HEK293 (cell line): ENCODE measurements at regions not wholly inside any gene's neighbourhood (a gene's known extent, or its start where the extent isn't known, plus 50 kb on each side); places are given as distances from the start of the nearest gene placed in this dataset.

Experiments used
- CTCF ChIA-PET: fragments of 350-600 bp; formaldehyde crosslinking; extraction: SDS; loops from one replicate; lab custom pipeline; 2021; ENCODE audit warnings: antibody characterized with exemption; lab: Yijun Ruan, JAX
- POLR2A ChIA-PET: fragments of 300-600 bp; formaldehyde crosslinking; extraction: SDS; loops from one replicate; lab custom pipeline; 2020; ENCODE audit warnings: antibody characterized with exemption, inconsistent platforms; lab: Yijun Ruan, JAX
- H3K27ac ChIP-seq: fragments of 200-500 bp; sonication (Bioruptor generic); 2 replicates; pipeline ENCODE4 v1.5.1; 2014; ENCODE audit warnings: low read depth, low read length, control low read depth, inconsistent platforms; ENCODE audit errors: extremely low read depth
- H3K36me3 ChIP-seq, 2 experiments: fragments of 200-500 bp in 1 of 2; sonication (Bioruptor generic) in 1 of 2; 1 replicate in 1 of 2; 2 replicates in 1 of 2; pipeline ENCODE4 v1.5.1; 2014 to 2017; ENCODE audit warnings: inconsistent platforms in 2 of 2, low read length in 2 of 2; ENCODE audit not compliant: control insufficient read depth in 2 of 2, insufficient read depth in 1 of 2
- H3K4me1 ChIP-seq: fragments of 200-500 bp; sonication (Bioruptor generic); 2 replicates; pipeline ENCODE4 v1.5.1; 2014; ENCODE audit warnings: mild to moderate bottlenecking, low read length, inconsistent platforms; ENCODE audit not compliant: control insufficient read depth, insufficient read depth
- H3K4me3 ChIP-seq: 2 replicates; pipeline ENCODE4 v1.5.1; 2011; ENCODE audit warnings: low read depth, mild to moderate bottlenecking, control low read depth, low read length, moderate library complexity
- H3K9me3 ChIP-seq: fragments of 200-500 bp; sonication (Bioruptor generic); 2 replicates; pipeline ENCODE4 v1.5.1; 2014; ENCODE audit warnings: low read depth, low read length, inconsistent platforms; ENCODE audit not compliant: control insufficient read depth, insufficient read depth
- BCL6B ChIP-seq: fragments of 450-650 bp; formaldehyde crosslinking; IDR thresholded peaks from 2 replicates; pipeline ENCODE4 v1.5.1; 2017; ENCODE audit warnings: missing biosample characterization, missing genetic modification characterization
- GFI1B ChIP-seq: fragments of 450-650 bp; formaldehyde crosslinking; IDR thresholded peaks from 2 replicates; pipeline ENCODE4 v1.5.1; 2016; ENCODE audit warnings: missing biosample characterization, missing genetic modification characterization
- GLI4 ChIP-seq: fragments of 450-650 bp; formaldehyde crosslinking; IDR thresholded peaks from 2 replicates; pipeline ENCODE4 v1.5.1; 2016; ENCODE audit warnings: missing biosample characterization, missing genetic modification characterization
- HIC1 ChIP-seq: fragments of 450-650 bp; formaldehyde crosslinking; IDR thresholded peaks from 2 replicates; pipeline ENCODE4 v1.5.1; 2016; ENCODE audit warnings: missing biosample characterization, missing genetic modification characterization
- KLF1 ChIP-seq: fragments of 450-650 bp; formaldehyde crosslinking; IDR thresholded peaks from 2 replicates; pipeline ENCODE4 v1.5.1; 2016; ENCODE audit warnings: missing biosample characterization, missing genetic modification characterization
- KLF8 ChIP-seq: fragments of 450-650 bp; formaldehyde crosslinking; IDR thresholded peaks from 2 replicates; pipeline ENCODE4 v1.5.1; 2016; ENCODE audit warnings: missing biosample characterization, missing genetic modification characterization
- SP2 ChIP-seq: fragments of 450-650 bp; formaldehyde crosslinking; IDR thresholded peaks from 2 replicates; pipeline ENCODE4 v1.5.1; 2016; ENCODE audit warnings: missing biosample characterization, missing genetic modification characterization
- YY1 ChIP-seq: fragments of 450-650 bp; formaldehyde crosslinking; IDR thresholded peaks from 2 replicates; pipeline ENCODE4 v1.5.1; 2018; ENCODE audit warnings: missing biosample characterization, missing genetic modification characterization
- ZBTB20 ChIP-seq: fragments of 450-650 bp; formaldehyde crosslinking; IDR thresholded peaks from 2 replicates; pipeline ENCODE4 v1.5.1; 2016; ENCODE audit warnings: missing biosample characterization, missing genetic modification characterization
- ZBTB48 ChIP-seq: fragments of 450-650 bp; formaldehyde crosslinking; IDR thresholded peaks from 2 replicates; pipeline ENCODE4 v1.5.1; 2016; ENCODE audit warnings: missing biosample characterization, missing genetic modification characterization
- ZNF112 ChIP-seq: fragments of 450-650 bp; formaldehyde crosslinking; IDR thresholded peaks from 2 replicates; pipeline ENCODE4 v1.5.0; 2017; ENCODE audit warnings: missing biosample characterization, missing genetic modification characterization
- ZNF146 ChIP-seq: fragments of 450-650 bp; formaldehyde crosslinking; IDR thresholded peaks from 2 replicates; pipeline ENCODE4 v1.5.1; 2016; ENCODE audit warnings: missing biosample characterization, missing genetic modification characterization
- ZNF174 ChIP-seq: fragments of 450-650 bp; formaldehyde crosslinking; IDR thresholded peaks from 2 replicates; pipeline ENCODE4 v1.5.0; 2017; ENCODE audit warnings: missing biosample characterization, mild to moderate bottlenecking, missing genetic modification characterization
- ZNF19 ChIP-seq: fragments of 450-650 bp; formaldehyde crosslinking; IDR thresholded peaks from 2 replicates; pipeline ENCODE4; 2016; ENCODE audit warnings: missing biosample characterization, missing genetic modification characterization, low read depth
- ZNF202 ChIP-seq: fragments of 450-650 bp; formaldehyde crosslinking; IDR thresholded peaks from 2 replicates; pipeline ENCODE4 v1.5.1; 2016; ENCODE audit warnings: missing biosample characterization, missing genetic modification characterization, borderline replicate concordance
- ZNF223 ChIP-seq: fragments of 450-650 bp; formaldehyde crosslinking; IDR thresholded peaks from 2 replicates; pipeline ENCODE4 v1.5.1; 2016; ENCODE audit warnings: missing biosample characterization, missing genetic modification characterization
- ZNF280C ChIP-seq: fragments of 450-650 bp; formaldehyde crosslinking; IDR thresholded peaks from 2 replicates; pipeline ENCODE4 v1.5.1; 2016; ENCODE audit warnings: missing biosample characterization, missing genetic modification characterization
- ZNF302 ChIP-seq: fragments of 450-650 bp; formaldehyde crosslinking; IDR thresholded peaks from 2 replicates; pipeline ENCODE4 v1.5.1; 2016; ENCODE audit warnings: missing biosample characterization, missing genetic modification characterization, low read depth
- ZNF311 ChIP-seq: fragments of 450-650 bp; formaldehyde crosslinking; IDR thresholded peaks from 2 replicates; pipeline ENCODE4 v1.5.1; 2017; ENCODE audit warnings: missing biosample characterization, missing genetic modification characterization, borderline replicate concordance
- ZNF37A ChIP-seq: fragments of 450-650 bp; IDR thresholded peaks from 2 replicates; pipeline ENCODE4 v1.5.1; 2018; ENCODE audit warnings: missing biosample characterization, missing genetic modification characterization
- ZNF398 ChIP-seq: fragments of 450-650 bp; formaldehyde crosslinking; IDR thresholded peaks from 2 replicates; pipeline ENCODE4 v1.5.1; 2017; ENCODE audit warnings: missing biosample characterization, missing genetic modification characterization
- ZNF416 ChIP-seq: fragments of 450-650 bp; formaldehyde crosslinking; IDR thresholded peaks from 2 replicates; pipeline ENCODE4 v1.5.1; 2016; ENCODE audit warnings: missing biosample characterization, missing genetic modification characterization
- ZNF423 ChIP-seq: fragments of 450-650 bp; formaldehyde crosslinking; IDR thresholded peaks from 2 replicates; pipeline ENCODE4 v1.5.1; 2016; ENCODE audit warnings: missing biosample characterization, missing genetic modification characterization
- ZNF426 ChIP-seq: fragments of 450-650 bp; formaldehyde crosslinking; IDR thresholded peaks from 2 replicates; pipeline ENCODE4 v1.5.1; 2017; ENCODE audit warnings: missing biosample characterization, missing genetic modification characterization, mild to moderate bottlenecking, inconsistent platforms, moderate library complexity
- ZNF521 ChIP-seq: fragments of 450-650 bp; formaldehyde crosslinking; IDR thresholded peaks from 2 replicates; pipeline ENCODE4 v1.5.1; 2017; ENCODE audit warnings: missing biosample characterization, mild to moderate bottlenecking, missing genetic modification characterization
- ZNF664 ChIP-seq: fragments of 450-650 bp; formaldehyde crosslinking; IDR thresholded peaks from 2 replicates; pipeline ENCODE4 v1.5.1; 2016; ENCODE audit warnings: missing biosample characterization, missing genetic modification characterization
- ZNF677 ChIP-seq: fragments of 450-650 bp; IDR thresholded peaks from 2 replicates; pipeline ENCODE4 v1.5.0; 2018; ENCODE audit warnings: missing biosample characterization, mild to moderate bottlenecking, missing genetic modification characterization, moderate library complexity
- ZNF76 ChIP-seq: fragments of 450-650 bp; formaldehyde crosslinking; IDR thresholded peaks from 2 replicates; pipeline ENCODE4; 2016; ENCODE audit warnings: low read depth, missing biosample characterization, missing genetic modification characterization, borderline replicate concordance

- TF ChIP-seq ZBTB20 (tag by site-specific recombination) (no peak), GLI4 (no peak), ZNF398 (tag by site-specific recombination) (no peak), ZNF423 (no peak), KLF1 (tag by site-specific recombination) (no peak), ZNF19 (tag by site-specific recombination) (no peak)
- CTCF ChIA-PET: interaction anchor here (0.6 kb wide), 1 partner anchor 8 kb away, joined by 3 read pairs; no protein-coding TSS in a partner anchor
- no peak overlapping the region for H3K4me3 ChIP-seq
- H3K4me1 ChIP-seq: no peaks in the 10 kb centered on the region
- no peaks in the 10 kb centered on the region for H3K36me3 ChIP-seq
- H3K27ac ChIP-seq: no peak overlapping the region
- no peaks in the 10 kb centered on the region for H3K9me3 ChIP-seq
- POLR2A ChIA-PET: no interaction called here
Measured at GRCh38 chr7:46203926-46204325, 282.9 kb upstream of the IGFBP3 start.

- POLR2A ChIA-PET: no interaction called here
- CTCF ChIA-PET: no interaction called here
- no peaks in the 10 kb centered on the region for H3K4me1 ChIP-seq
- no peaks in the 10 kb centered on the region for H3K36me3 ChIP-seq
- H3K9me3 ChIP-seq: no peaks in the 10 kb centered on the region
- no peak for TF ChIP-seq ZNF677 (tag by site-specific recombination)
- TF ChIP-seq ZNF76: no peak
- no peak for TF ChIP-seq ZBTB48 (tag by site-specific recombination)
- no peak for TF ChIP-seq HIC1 (tag by site-specific recombination)
- TF ChIP-seq ZNF521 (tag by site-specific recombination): no peak
- TF ChIP-seq YY1 (tag by site-specific recombination): no peak
- no peak for TF ChIP-seq SP2
- no peak for TF ChIP-seq ZNF174
- no peak for TF ChIP-seq ZNF112
- H3K27ac ChIP-seq: no peak overlapping the region
- H3K4me3 ChIP-seq: no peak overlapping the region
Measured at GRCh38 chr7:46202379-46202778, 281.3 kb upstream of the IGFBP3 start.

GRCh38 chr7:46201961-46202360, 280.9 kb upstream of the IGFBP3 start:
- Histone ChIP-seq H3K4me1 (no peaks in the 10 kb centered on the region), H3K4me3 (no peak overlapping the region), H3K9me3 (no peaks in the 10 kb centered on the region), H3K27ac (no peak overlapping the region), H3K36me3 (no peaks in the 10 kb centered on the region)
- ChIA-PET CTCF (no interaction called here), POLR2A (no interaction called here)
- no peak for TF ChIP-seq ZNF37A
- no peak for TF ChIP-seq ZNF302 (tag by site-specific recombination)
- no peak for TF ChIP-seq ZNF664 (tag by site-specific recombination)
- TF ChIP-seq ZNF280C (tag by site-specific recombination): no peak
- TF ChIP-seq ZNF76: no peak
- TF ChIP-seq GFI1B (tag by site-specific recombination): no peak
- no peak for TF ChIP-seq ZNF202 (tag by site-specific recombination)
- no peak for TF ChIP-seq ZNF223 (tag by site-specific recombination)
- no peak for TF ChIP-seq BCL6B (tag by site-specific recombination)
- TF ChIP-seq KLF8: no peak
- TF ChIP-seq ZNF416 (tag by site-specific recombination): no peak
- TF ChIP-seq ZNF426 (tag by site-specific recombination): no peak
- no peak for TF ChIP-seq ZNF146 (tag by site-specific recombination)
- no peak for TF ChIP-seq ZNF311 (tag by site-specific recombination)
